DOHH2 (cell line): ENCODE measurements at regions not wholly inside any gene's neighbourhood (a gene's known extent, or its start where the extent isn't known, plus 50 kb on each side); places are given as distances from the start of the nearest gene placed in this dataset.

Experiments used
- H3F3A ChIP-seq: fragments of 200-600 bp; sonication (generic), shearing (Covaris generic); 2 replicates; pipeline ENCODE4 v1.6.0; 2016; ENCODE audit warnings: antibody characterized with exemption, mild to moderate bottlenecking; ENCODE audit not compliant: control insufficient read depth, insufficient read depth
- H3K27ac ChIP-seq: fragments of 200-600 bp; sonication (generic); 2 replicates; pipeline ENCODE4 v1.5.1; 2014; ENCODE audit warnings: low read depth, mild to moderate bottlenecking, low read length, moderate library complexity
- H3K27me3 ChIP-seq: fragments of 200-600 bp; sonication (generic); 2 replicates; pipeline ENCODE4 v1.6.1; 2014; ENCODE audit warnings: mild to moderate bottlenecking, low read length, mixed read lengths; ENCODE audit not compliant: control insufficient read depth
- H3K36me3 ChIP-seq: fragments of 200-600 bp; sonication (generic); 2 replicates; pipeline ENCODE4 v1.6.1; 2014; ENCODE audit warnings: mild to moderate bottlenecking, low read length, moderate library complexity, mixed read lengths; ENCODE audit not compliant: control insufficient read depth
- H3K4me1 ChIP-seq: fragments of 200-600 bp; sonication (generic); 2 replicates; pipeline ENCODE4 v1.6.1; 2014; ENCODE audit warnings: mild to moderate bottlenecking, low read length, mixed read lengths; ENCODE audit not compliant: control insufficient read depth
- H3K4me2 ChIP-seq: fragments of 200-600 bp; sonication (generic); 2 replicates; pipeline ENCODE4 v1.6.0; 2014; ENCODE audit warnings: mild to moderate bottlenecking, low read length, moderate library complexity
- H3K4me3 ChIP-seq: fragments of 200-600 bp; sonication (generic); 2 replicates; pipeline ENCODE4 v1.5.1; 2014; ENCODE audit warnings: mild to moderate bottlenecking, low read length, mixed read lengths
- H3K79me2 ChIP-seq: fragments of 200-600 bp; sonication (generic); 2 replicates; pipeline ENCODE4 v1.6.1; 2014; ENCODE audit warnings: mild to moderate bottlenecking, low read length, mixed read lengths; ENCODE audit not compliant: control insufficient read depth
- H3K9me2 ChIP-seq: fragments of 200-600 bp; sonication (generic); replicated peaks from 2 replicates; pipeline ENCODE4 v1.6.1; 2014; ENCODE audit warnings: mild to moderate bottlenecking, low read length, mixed read lengths; ENCODE audit not compliant: control insufficient read depth
- H3K9me3 ChIP-seq: fragments of 200-600 bp; sonication (generic); 2 replicates; pipeline ENCODE4 v1.6.1; 2014; ENCODE audit warnings: antibody characterized with exemption, low read length, mixed read lengths; ENCODE audit not compliant: control insufficient read depth, insufficient read depth
- H4K20me1 ChIP-seq: fragments of 200-600 bp; sonication (generic); 2 replicates; pipeline ENCODE4 v1.6.0; 2014; ENCODE audit warnings: low read depth, mild to moderate bottlenecking, antibody characterized with exemption, low read length, moderate library complexity; ENCODE audit not compliant: control insufficient read depth, insufficient read depth
- EZH2phosphoT487 ChIP-seq: fragments of 200-600 bp; sonication (generic); IDR thresholded peaks from 2 replicates; pipeline ENCODE4 v1.6.1; 2017; ENCODE audit warnings: borderline replicate concordance, mild to moderate bottlenecking, antibody characterized with exemption, low read length, moderate library complexity, mixed read lengths
- TF ChIP-seq, protein P1 (sequence below): fragments of 200-600 bp; sonication (generic); IDR thresholded peaks from one replicate; pipeline ENCODE4 v1.5.1; 2014; ENCODE audit warnings: antibody characterized with exemption, mild to moderate bottlenecking, low read depth, low read length; ENCODE audit not compliant: poor library complexity, severe bottlenecking

DNA sequence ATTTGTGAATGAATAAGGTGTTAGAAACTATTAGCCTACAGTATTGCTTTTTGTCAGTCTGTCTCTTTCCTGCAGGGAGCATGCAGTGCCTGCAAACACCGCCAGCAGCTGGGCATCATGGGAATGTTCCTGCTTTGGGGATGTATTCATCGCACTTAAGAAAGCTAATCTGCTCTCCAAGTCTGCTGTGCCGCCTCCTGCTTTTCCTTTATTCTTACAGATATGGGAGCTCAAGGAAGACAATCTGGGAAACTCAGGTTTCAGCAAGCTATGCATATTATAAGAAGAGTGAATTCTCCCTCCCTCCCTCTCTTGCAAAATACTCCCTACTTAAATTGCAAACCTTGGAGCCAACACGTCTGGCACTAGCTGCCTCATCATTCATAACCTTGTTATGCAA, 479.2 kb upstream of the ACVR2A start:
- no peaks in the 10 kb centered on the region for H3K79me2 ChIP-seq
- H3K4me2 ChIP-seq = no peak overlapping the region
- TF ChIP-seq, protein P1, sequence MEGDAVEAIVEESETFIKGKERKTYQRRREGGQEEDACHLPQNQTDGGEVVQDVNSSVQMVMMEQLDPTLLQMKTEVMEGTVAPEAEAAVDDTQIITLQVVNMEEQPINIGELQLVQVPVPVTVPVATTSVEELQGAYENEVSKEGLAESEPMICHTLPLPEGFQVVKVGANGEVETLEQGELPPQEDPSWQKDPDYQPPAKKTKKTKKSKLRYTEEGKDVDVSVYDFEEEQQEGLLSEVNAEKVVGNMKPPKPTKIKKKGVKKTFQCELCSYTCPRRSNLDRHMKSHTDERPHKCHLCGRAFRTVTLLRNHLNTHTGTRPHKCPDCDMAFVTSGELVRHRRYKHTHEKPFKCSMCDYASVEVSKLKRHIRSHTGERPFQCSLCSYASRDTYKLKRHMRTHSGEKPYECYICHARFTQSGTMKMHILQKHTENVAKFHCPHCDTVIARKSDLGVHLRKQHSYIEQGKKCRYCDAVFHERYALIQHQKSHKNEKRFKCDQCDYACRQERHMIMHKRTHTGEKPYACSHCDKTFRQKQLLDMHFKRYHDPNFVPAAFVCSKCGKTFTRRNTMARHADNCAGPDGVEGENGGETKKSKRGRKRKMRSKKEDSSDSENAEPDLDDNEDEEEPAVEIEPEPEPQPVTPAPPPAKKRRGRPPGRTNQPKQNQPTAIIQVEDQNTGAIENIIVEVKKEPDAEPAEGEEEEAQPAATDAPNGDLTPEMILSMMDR = no peak
- no peak for TF ChIP-seq EZH2phosphoT487
- H3K36me3 ChIP-seq = no peaks in the 10 kb centered on the region
- H3K4me1 ChIP-seq = no peaks in the 10 kb centered on the region
- H3K27ac ChIP-seq = no peak overlapping the region
- H3K9me3 ChIP-seq = no peaks in the 10 kb centered on the region
- H3K4me3 ChIP-seq = no peak overlapping the region
- no peaks in the 10 kb centered on the region for H3K9me2 ChIP-seq
- H4K20me1 ChIP-seq = no peaks in the 10 kb centered on the region
- no peaks in the 10 kb centered on the region for H3F3A ChIP-seq
- H3K27me3 ChIP-seq = no peaks in the 10 kb centered on the region

DNA sequence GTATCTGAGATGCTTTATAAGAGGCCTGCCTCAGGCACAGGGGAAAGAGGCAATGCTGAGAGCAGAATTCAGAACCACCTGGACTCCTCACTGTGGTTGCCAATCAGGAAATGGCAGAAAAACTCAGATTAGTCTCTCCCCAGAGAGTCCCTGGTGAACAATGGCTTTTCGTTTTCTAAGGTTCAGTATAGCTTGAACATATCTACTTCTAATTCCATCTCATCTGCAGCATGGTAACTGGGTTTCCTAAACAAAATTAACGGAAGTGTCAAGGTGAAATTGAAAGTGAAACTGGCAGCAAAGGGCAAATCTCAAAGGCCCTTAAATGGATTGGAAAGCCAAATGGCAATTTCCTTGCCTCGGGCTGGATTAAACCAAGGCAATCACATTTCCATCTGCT, 480.2 kb upstream of the ACVR2A start:
- H4K20me1 ChIP-seq = no peaks in the 10 kb centered on the region
- no peaks in the 10 kb centered on the region for H3K9me2 ChIP-seq
- H3K27me3 ChIP-seq = no peaks in the 10 kb centered on the region
- no peaks in the 10 kb centered on the region for H3F3A ChIP-seq
- H3K9me3 ChIP-seq = no peaks in the 10 kb centered on the region
- H3K4me2 ChIP-seq = 0 out of 2 replicates have a peak overlapping the region, but pooled peaks have one; percentile 12
- H3K79me2 ChIP-seq = no peaks in the 10 kb centered on the region
- H3K36me3 ChIP-seq = no peaks in the 10 kb centered on the region
- TF ChIP-seq EZH2phosphoT487 = no peak
- TF ChIP-seq, protein P1 = no peak
- H3K4me1 ChIP-seq = no peaks in the 10 kb centered on the region
- H3K4me3 ChIP-seq = no peak overlapping the region
- H3K27ac ChIP-seq = no peak overlapping the region

DNA sequence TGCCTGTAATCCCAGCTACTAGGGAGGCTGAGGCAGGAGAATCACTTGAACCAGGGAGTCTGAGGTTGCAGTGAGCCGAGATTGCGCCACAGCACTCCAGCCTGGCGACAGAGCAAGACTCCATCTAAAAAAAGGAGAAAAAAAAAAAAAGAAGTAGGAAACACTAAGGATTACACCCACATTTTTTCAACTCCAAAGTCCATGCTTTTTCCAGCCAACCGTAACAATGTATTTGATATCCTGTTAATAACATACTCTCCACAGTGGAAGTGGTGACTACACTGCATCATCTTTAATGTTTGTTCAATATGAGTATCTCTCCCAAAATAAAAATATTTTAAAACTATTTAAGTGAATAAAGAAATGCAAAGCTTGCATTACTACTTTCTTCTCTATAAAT, 481.6 kb upstream of the ACVR2A start:
- H3K9me2 ChIP-seq = no peaks in the 10 kb centered on the region

More for the DNA sequence above, 481.6 kb upstream of the ACVR2A start:
- no peak overlapping the region for H3K4me3 ChIP-seq
- no peaks in the 10 kb centered on the region for H3K27me3 ChIP-seq
- H3K36me3 ChIP-seq = no peaks in the 10 kb centered on the region
- no peak for TF ChIP-seq EZH2phosphoT487
- TF ChIP-seq, protein P1 = no peak
- no peak overlapping the region for H3K27ac ChIP-seq
- H4K20me1 ChIP-seq = no peaks in the 10 kb centered on the region
- H3K79me2 ChIP-seq = no peaks in the 10 kb centered on the region
- no peak overlapping the region for H3K4me2 ChIP-seq
- no peaks in the 10 kb centered on the region for H3F3A ChIP-seq
- H3K4me1 ChIP-seq = no peaks in the 10 kb centered on the region
- no peaks in the 10 kb centered on the region for H3K9me3 ChIP-seq
